Activated CD8-positive, alpha-beta memory T cell treated with anti-CD3 and anti-CD28 coated beads, Interleukin-2, amount 50 U/mL, for 1 hour (primary cell): ENCODE measurements at regions not wholly inside any gene's neighbourhood (a gene's known extent, or its start where the extent isn't known, plus 50 kb on each side); places are given as distances from the start of the nearest gene placed in this dataset.

Source experiments
- DNase-seq: peaks from one replicate; pipeline ENCODE4 v3.0.0-alpha.2; 2020; ENCODE audit errors: extremely low read depth

DNA sequence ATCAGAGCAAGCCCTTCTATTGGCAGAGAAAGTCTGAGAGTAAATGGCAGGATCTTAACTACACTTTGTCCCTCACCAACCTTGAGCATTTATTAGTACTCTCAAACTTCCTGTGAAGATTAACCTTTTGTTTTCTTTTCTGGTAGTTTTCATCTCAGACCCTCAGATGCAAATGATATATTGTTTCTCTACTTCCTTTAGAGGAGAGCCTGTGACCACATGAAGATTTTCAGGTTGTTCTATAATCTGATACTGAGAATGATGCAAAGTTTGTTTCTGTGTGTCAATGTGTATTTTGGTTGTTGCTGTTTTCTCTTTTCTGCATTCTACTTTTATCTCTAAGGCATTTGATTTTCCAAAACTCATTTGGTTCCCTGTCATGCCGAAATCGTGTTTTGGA, 165.8 kb upstream of the CYSLTR1 start:
- no peak for DNase-seq

DNA sequence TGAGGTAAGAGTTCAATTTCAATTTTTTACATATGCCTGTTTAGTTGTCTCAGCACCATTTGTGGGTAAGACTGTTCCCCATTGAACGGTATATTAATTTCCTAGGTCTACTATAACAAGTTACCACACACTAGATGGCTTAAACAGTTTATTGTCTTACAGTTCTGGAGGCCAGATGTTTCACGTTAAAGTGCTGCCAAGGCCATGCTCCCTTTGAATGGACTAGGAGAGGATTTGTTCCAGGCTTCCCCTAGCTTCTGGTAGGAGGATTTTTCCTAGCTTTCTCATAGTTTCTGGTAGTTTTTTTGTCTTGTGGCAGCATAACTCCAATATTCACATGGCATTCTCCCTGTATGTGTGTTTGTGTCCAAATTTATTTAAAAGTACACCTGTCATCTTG, 149.3 kb upstream of the CYSLTR1 start:
- no peak for DNase-seq

DNA sequence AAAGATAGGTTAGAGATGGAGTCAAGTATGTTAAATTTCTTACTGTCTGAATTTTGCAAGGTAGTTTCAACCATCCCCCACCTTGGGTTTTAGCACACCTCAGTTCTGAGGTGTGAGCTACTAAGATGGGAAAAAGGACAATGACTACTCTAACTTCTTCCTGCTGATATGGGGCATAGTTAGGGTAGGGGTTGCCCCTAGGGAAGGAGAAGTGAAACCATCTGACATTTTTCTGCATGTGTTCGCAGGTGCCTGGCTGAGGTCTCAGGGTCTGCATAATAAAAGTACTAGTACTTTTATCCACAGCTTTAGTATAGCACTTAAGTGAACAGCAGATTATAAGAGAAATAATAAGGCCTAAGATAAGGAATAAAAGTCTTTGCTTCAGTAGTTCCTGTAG, 129.5 kb upstream of the CYSLTR1 start:
- no peak for DNase-seq

DNA sequence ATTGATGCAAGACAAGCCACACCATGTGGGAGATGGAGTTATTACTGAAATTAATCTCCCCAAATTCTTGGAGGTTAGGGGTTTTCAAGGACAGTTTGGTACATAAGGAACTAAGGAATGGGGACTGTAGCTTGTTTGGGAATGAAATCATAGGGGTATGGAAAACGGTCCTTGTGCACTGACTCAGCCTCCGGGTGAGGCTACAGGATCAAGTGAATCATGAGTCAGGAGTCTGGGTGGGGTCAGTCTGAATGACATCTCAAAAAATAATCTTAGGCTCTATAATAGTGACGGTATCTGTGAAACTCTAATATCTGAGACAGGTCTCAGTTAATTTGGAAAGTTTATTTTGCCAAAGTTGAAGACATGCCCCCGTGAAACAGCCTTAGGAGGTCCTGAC, 128.5 kb upstream of the CYSLTR1 start:
- no peak for DNase-seq

DNA sequence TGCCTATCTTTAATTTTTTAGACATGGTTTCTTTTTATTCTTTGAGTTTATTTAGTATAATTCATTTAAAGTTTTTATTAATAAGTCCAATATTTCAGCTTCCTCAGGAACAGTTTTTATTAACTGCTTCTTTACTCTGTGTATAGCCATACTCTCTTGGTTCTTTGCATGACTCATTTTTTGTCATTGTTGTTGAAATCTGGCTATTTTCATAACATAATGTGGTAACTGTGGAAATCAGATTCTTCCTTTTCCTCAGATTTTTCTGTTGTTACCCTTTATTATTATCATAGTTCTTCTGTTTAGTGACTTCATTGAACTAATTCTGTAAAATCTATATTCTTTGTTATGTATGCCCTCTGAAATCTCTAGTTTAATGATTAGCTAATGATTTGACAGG, 124.9 kb upstream of the CYSLTR1 start:
- no peak for DNase-seq

DNA sequence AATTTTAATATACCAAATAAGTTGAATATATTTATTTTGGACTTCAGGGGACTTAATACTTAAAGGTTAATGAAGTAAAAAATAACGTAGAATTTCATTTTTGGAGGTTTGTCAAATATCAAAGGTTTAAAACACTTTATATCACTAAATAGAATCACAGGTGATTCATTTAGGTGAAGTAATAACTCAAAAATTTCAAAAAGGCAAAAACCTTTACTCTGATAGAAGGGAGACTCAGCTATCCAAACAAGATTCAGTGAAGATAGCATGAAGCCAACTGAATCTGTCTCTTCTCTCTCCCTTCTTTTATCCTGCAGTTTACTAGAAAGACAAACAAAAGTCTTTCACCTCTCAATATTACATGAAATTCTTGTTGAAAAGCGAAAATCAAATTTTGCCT, 110.2 kb upstream of the CYSLTR1 start:
- DNase-seq: no peak

DNA sequence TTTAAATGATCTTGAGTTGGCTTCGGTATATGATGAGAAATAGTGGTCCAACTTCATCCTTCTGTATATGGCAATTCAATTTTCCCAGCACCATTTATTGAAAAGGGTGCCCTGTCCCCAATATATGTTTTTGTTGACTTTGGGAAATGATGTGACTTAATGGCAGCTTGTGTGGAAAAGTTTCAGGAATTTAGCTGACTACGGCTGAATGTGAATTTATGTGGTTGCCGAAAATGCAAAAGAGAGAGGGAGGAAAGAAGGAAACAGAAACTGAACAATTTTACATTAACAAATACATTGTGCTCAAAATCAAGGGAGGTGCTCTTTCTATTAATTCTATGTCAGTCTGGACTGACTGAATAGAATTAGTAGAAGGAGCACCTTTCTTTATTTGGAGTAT, 101.8 kb upstream of the CYSLTR1 start:
- DNase-seq: no peak

DNA sequence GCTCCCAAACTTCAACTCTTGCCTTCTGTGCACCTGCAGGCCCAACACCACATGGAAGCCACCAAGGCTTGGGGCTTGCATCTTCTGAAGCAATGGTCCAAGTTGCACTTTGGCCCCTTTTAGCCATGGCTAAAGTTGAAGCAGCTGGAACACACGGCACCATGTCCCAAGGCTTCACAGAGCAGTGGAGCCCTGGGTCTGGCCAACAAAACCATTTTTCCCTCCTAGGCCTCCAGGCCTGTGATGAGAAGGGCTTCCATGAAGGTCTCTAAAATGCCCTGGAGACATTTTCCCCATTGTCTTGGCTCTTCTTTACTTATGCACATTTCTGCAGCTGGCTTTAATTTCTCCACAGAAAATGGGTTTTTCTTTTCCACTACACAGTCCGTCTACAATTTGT, 61.3 kb upstream of the CYSLTR1 start:
- no peak for DNase-seq

DNA sequence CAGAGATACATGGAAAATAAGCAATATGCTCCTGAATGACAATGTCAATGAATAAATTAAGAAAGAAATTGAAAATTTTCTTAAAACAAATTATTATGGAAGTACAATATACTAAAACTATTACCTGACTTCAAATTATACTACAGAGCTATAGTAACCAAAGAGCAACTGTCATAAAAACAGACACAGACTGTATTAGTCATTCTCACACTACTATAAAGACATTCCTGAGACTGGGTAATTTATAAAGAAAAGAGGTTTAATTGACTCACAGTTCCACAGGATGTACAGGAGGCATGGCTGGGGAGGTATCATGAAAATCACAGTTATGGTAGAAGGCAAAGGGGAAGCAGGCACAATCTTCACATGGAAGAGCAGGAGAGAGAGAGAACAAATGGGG, 60.0 kb upstream of the CYSLTR1 start:
- no peak for DNase-seq

DNA sequence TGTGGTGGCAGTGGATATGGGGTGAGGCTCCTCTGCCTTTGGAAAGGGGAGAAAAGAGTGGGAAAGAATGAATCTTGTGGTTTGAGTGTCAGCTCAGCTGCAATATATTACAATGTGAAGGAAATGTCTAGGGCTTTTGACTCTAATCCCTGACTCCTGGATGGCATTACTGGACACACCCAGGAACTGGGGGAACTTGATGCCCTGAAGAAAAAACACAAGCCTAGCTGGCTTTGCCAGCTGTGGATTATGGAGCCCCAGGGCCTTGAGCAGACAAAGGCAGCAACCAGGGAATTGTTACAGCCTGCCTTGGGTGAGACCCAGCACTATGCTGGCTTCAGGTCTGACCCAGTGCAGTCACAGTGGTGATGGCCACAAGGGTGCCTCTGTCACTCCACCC, 57.1 kb upstream of the CYSLTR1 start:
- no peak for DNase-seq

DNA sequence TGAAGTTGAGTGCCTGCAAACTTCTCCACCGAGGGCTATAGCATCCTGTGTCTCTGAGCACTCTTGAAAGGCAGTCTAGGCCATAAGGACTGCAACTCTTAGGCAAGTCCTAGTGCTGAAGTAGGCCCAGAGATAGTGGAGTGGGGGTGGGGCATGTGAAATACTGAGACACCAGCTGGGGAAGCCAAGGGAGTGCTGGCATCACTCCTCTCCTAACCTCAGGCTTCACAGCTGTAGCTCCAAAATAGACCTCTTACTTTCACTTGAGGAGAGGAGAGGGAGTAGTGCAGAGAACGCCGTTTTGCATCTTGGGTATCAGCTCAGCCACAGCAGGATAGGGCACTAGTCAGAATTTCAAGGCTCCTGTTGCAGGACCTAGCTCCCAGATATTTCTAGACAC, 56.2 kb upstream of the CYSLTR1 start:
- no peak for DNase-seq

DNA sequence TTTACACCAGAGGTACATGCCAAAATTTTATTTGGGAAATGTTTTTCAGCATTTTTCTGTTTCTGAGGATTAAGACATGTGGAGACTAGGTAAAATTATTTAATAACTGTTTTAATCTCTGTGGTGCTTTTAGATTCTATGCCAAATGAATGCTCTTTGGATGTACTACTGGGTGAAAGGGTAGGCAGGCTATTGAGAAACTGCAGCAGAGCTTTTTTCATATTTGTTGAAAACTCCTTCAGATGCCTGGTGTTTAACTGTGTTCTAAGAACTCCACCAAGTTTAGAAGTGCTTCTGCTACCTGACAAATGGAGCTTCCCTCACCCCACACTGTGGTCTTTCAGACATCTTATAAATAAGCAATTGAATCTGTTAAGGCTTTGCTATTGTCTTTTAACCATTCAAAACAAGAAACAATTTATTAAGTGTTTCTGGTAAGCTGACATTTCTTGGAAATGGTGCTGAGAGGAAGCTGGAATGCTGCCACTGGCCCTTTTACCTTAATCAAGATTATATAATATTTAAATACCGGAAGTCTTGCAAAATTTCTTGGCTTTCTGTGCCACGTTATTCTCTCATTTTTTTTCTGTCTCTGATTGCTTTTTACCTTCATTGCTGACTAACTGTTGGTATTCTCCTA, 51.2 kb upstream of the CYSLTR1 start:
- DNase-seq: no peak
